Activated naive CD4-positive, alpha-beta T cell treated with anti-CD3 and anti-CD28 coated beads, Interleukin-2, amount 10 ng/mL, durations not matched to agents 7 days and 5 days (primary cell): ENCODE measurements at regions not wholly inside any gene's neighbourhood (a gene's known extent, or its start where the extent isn't known, plus 50 kb on each side); places are given as distances from the start of the nearest gene placed in this dataset.
"Not testable (repeated sequence)": the region's sequence is repeated elsewhere in the genome, so short reads cannot be mapped to it uniquely, and the experiment has no call there.

Experiments
- CTCF ChIA-PET: fragments of 350-600 bp; sonication (Branson Sonifier 250); formaldehyde crosslinking; loops from one replicate; lab custom pipeline; 2021; ENCODE audit warnings: antibody characterized with exemption; lab: Charles Lee
- DNase-seq: peaks from one replicate; pipeline ENCODE4 v3.0.0-alpha.2; 2020
- H3K27ac Mint-ChIP-seq: one replicate; pipeline ENCODE4 v1.8.0; 2021; ENCODE audit warnings: mild to moderate bottlenecking, moderate library complexity, mixed read lengths
- H3K27me3 Mint-ChIP-seq: one replicate; pipeline ENCODE4 v1.8.0; 2021; ENCODE audit warnings: mild to moderate bottlenecking, mixed read lengths
- H3K36me3 Mint-ChIP-seq: one replicate; pipeline ENCODE4 v1.8.0; 2021; ENCODE audit warnings: mixed read lengths
- H3K4me1 Mint-ChIP-seq: one replicate; pipeline ENCODE4 v1.8.0; 2021; ENCODE audit warnings: mixed read lengths
- H3K4me3 Mint-ChIP-seq: one replicate; pipeline ENCODE4 v1.8.0; 2021; ENCODE audit warnings: mild to moderate bottlenecking, moderate library complexity, mixed read lengths
- H3K9me3 Mint-ChIP-seq: one replicate; pipeline ENCODE4 v1.8.0; 2021; ENCODE audit warnings: mixed read lengths

- CTCF ChIA-PET, result no interaction called here
- no peak overlapping the region for H3K4me3 Mint-ChIP-seq
- H3K4me1 Mint-ChIP-seq, result no peaks in the 10 kb centered on the region
- H3K27me3 Mint-ChIP-seq, result peaks cover 18% of the 10 kb centered on the region
- H3K27ac Mint-ChIP-seq, result no peak overlapping the region
- H3K9me3 Mint-ChIP-seq, result no peaks in the 10 kb centered on the region
- no peaks in the 10 kb centered on the region for H3K36me3 Mint-ChIP-seq
- no peak for DNase-seq
These were observed 108.7 kb upstream of the LY86 start for GRCh38 chr6:6479785-6480184.

GRCh38 chr6:6482256-6482655 lies 106.3 kb upstream of the LY86 start:
- no peaks in the 10 kb centered on the region for H3K36me3 Mint-ChIP-seq
- CTCF ChIA-PET, result no interaction called here
- H3K27me3 Mint-ChIP-seq, result peaks cover 16% of the 10 kb centered on the region
- no peak overlapping the region for H3K4me3 Mint-ChIP-seq
- H3K9me3 Mint-ChIP-seq, result no peaks in the 10 kb centered on the region
- no peak for DNase-seq
- no peak overlapping the region for H3K27ac Mint-ChIP-seq
- no peaks in the 10 kb centered on the region for H3K4me1 Mint-ChIP-seq

GRCh38 chr6:6483168-6483567 lies 105.4 kb upstream of the LY86 start:
- H3K9me3 Mint-ChIP-seq, result no peaks in the 10 kb centered on the region
- no peak for DNase-seq
- H3K36me3 Mint-ChIP-seq, result no peaks in the 10 kb centered on the region
- peaks cover 19% of the 10 kb centered on the region for H3K27me3 Mint-ChIP-seq
- CTCF ChIA-PET, result no interaction called here
- H3K27ac Mint-ChIP-seq, result no peak overlapping the region
- H3K4me1 Mint-ChIP-seq, result no peaks in the 10 kb centered on the region
- H3K4me3 Mint-ChIP-seq, result no peak overlapping the region

DNA sequence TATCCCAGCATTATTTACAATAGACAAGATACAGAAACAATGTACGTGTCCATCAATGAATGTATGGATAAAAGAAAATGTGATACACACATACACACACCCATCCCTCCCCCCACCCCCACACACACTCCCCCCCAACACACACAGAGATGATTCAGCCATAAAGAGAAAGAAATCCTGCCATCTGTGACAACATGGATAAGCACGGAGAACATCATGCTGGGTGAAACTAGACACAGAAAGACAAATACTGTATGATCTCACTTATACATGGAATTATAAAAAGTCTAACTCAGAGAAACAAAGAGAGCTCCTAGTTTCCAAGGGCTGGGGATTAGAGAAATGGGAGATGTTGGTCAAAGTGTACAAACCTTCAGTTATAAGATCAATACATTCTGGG lies 104.8 kb upstream of the LY86 start:
- peaks cover 16% of the 10 kb centered on the region for H3K27me3 Mint-ChIP-seq
- no peak overlapping the region for H3K4me3 Mint-ChIP-seq
- CTCF ChIA-PET, result no interaction called here
- no peaks in the 10 kb centered on the region for H3K9me3 Mint-ChIP-seq
- no peaks in the 10 kb centered on the region for H3K4me1 Mint-ChIP-seq
- H3K36me3 Mint-ChIP-seq, result no peaks in the 10 kb centered on the region
- DNase-seq, result no peak
- H3K27ac Mint-ChIP-seq, result no peak overlapping the region

- CTCF ChIA-PET, result no interaction called here
- no peaks in the 10 kb centered on the region for H3K4me1 Mint-ChIP-seq
- DNase-seq, result no peak
- H3K27me3 Mint-ChIP-seq, result peaks cover 13% of the 10 kb centered on the region
- no peak overlapping the region for H3K4me3 Mint-ChIP-seq
- no peaks in the 10 kb centered on the region for H3K9me3 Mint-ChIP-seq
- no peak overlapping the region for H3K27ac Mint-ChIP-seq
- no peaks in the 10 kb centered on the region for H3K36me3 Mint-ChIP-seq
These were observed 103.8 kb upstream of the LY86 start for GRCh38 chr6:6484681-6485080.

- DNase-seq, result no peak
- CTCF ChIA-PET, result no interaction called here
- H3K36me3 Mint-ChIP-seq, result no peaks in the 10 kb centered on the region
- no peak overlapping the region for H3K4me3 Mint-ChIP-seq
- no peak overlapping the region for H3K27ac Mint-ChIP-seq
- no peaks in the 10 kb centered on the region for H3K4me1 Mint-ChIP-seq
- H3K27me3 Mint-ChIP-seq, result peaks cover 13% of the 10 kb centered on the region
- no peaks in the 10 kb centered on the region for H3K9me3 Mint-ChIP-seq
These were observed 101.9 kb upstream of the LY86 start for GRCh38 chr6:6486595-6486994.

GRCh38 chr6:6491761-6492160 lies 96.8 kb upstream of the LY86 start:
- CTCF ChIA-PET, result interaction anchor here (1.3 to 1.5 kb wide), 2 partner anchors 12 to 55 kb away, joined by 3 to 4 read pairs; no protein-coding TSS in a partner anchor
- Mint-ChIP-seq H3K27ac (no peak overlapping the region), H3K27me3 (peaks cover 20% of the 10 kb centered on the region)

GRCh38 chr6:6492675-6493074 lies 95.8 kb upstream of the LY86 start:
- Mint-ChIP-seq H3K36me3 (no peaks in the 10 kb centered on the region), H3K9me3 (no peaks in the 10 kb centered on the region), H3K4me1 (peaks cover 4% of the 10 kb centered on the region), H3K27me3 (peaks cover 19% of the 10 kb centered on the region), H3K4me3 (no peak overlapping the region), H3K27ac (no peak overlapping the region)
- no peak for DNase-seq
- CTCF ChIA-PET, result interaction anchor here (1.5 kb wide), 1 partner anchor 54 kb away, joined by 3 read pairs; no protein-coding TSS in a partner anchor

More at GRCh38 chr6:6491761-6492160, 96.8 kb upstream of the LY86 start:
- H3K36me3 Mint-ChIP-seq, result no peaks in the 10 kb centered on the region
- no peak for DNase-seq
- H3K9me3 Mint-ChIP-seq, result no peaks in the 10 kb centered on the region
- H3K4me1 Mint-ChIP-seq, result peaks cover 4% of the 10 kb centered on the region
- no peak overlapping the region for H3K4me3 Mint-ChIP-seq

DNA sequence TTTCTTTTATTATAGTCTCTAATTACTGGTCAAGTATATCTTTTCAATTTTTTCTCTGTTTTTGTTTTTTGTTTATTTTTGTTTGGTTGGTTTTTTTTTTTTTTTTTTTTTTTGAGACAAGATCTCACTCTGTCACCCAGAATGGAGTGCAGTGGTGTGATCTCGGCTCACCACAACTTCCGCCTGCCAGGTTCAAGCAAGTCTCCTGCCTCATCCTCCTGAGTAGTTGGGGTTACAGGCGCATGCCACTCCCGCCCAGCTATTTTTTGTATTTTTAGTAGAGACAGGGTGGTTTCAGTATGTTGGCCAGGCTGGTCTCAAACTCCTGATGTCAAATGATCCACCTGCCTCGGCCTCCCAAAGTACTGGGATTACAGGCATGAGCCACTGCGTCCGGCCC lies 94.4 kb upstream of the LY86 start:
- H3K36me3 Mint-ChIP-seq, H3K4me3 Mint-ChIP-seq, H3K9me3 Mint-ChIP-seq: not testable (repeated sequence)

DNA sequence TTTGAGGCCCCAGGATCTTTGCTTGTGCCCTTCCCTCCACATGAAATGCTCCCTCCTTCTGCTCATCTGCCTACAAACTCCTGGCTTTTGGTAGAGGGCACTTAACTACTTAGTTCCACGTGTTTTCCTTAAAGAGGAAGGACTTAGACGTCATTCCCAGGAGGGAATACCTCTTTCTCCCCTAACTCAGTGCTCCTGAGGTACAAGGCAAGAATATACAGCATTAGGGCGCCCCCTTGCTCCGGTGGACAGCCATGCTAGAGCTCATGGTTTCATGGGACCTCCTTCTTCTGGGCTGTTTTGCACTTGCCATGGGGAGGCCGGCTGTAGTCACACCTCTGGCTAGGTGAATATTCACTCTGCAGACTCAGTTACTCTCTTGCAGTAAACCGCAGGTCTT lies 93.8 kb upstream of the LY86 start:
- peaks cover 4% of the 10 kb centered on the region for H3K4me1 Mint-ChIP-seq
- peaks cover 24% of the 10 kb centered on the region for H3K27me3 Mint-ChIP-seq
- no peaks in the 10 kb centered on the region for H3K9me3 Mint-ChIP-seq
- H3K4me3 Mint-ChIP-seq, result no peak overlapping the region
- DNase-seq, result peak; percentile 49
- H3K27ac Mint-ChIP-seq, result peak overlapping the region; percentile 16
- CTCF ChIA-PET, result interaction anchor here (0.6 kb wide), 1 partner anchor 365 kb away, joined by 3 read pairs; no protein-coding TSS in a partner anchor
- no peaks in the 10 kb centered on the region for H3K36me3 Mint-ChIP-seq

More for the DNA sequence above, 94.4 kb upstream of the LY86 start:
- H3K27me3 Mint-ChIP-seq, result peaks cover 21% of the 10 kb centered on the region
- not testable (repeated sequence) for H3K4me1 Mint-ChIP-seq, H3K27ac Mint-ChIP-seq
- DNase-seq, result peak; percentile 60
- CTCF ChIA-PET, result interaction anchor here (0.7 to 0.8 kb wide), 2 partner anchors 156 to 363 kb away, joined by 3 read pairs; no protein-coding TSS in a partner anchor

GRCh38 chr6:6495851-6496250 lies 92.7 kb upstream of the LY86 start:
- no peaks in the 10 kb centered on the region for H3K36me3 Mint-ChIP-seq
- CTCF ChIA-PET, result no interaction called here
- peaks cover 28% of the 10 kb centered on the region for H3K27me3 Mint-ChIP-seq
- H3K4me1 Mint-ChIP-seq, result peaks cover 4% of the 10 kb centered on the region
- no peaks in the 10 kb centered on the region for H3K9me3 Mint-ChIP-seq
- H3K4me3 Mint-ChIP-seq, result no peak overlapping the region
- no peak for DNase-seq
- no peak overlapping the region for H3K27ac Mint-ChIP-seq

- H3K4me3 Mint-ChIP-seq, result no peak overlapping the region
- peaks cover 35% of the 10 kb centered on the region for H3K27me3 Mint-ChIP-seq
- no peak for DNase-seq
- peaks cover 4% of the 10 kb centered on the region for H3K4me1 Mint-ChIP-seq
- no peak overlapping the region for H3K27ac Mint-ChIP-seq
- CTCF ChIA-PET, result interaction anchor here (1.1 kb wide), 1 partner anchor 12 kb away, joined by 3 read pairs; no protein-coding TSS in a partner anchor
- no peaks in the 10 kb centered on the region for H3K36me3 Mint-ChIP-seq
- no peaks in the 10 kb centered on the region for H3K9me3 Mint-ChIP-seq
These were observed 91.0 kb upstream of the LY86 start for GRCh38 chr6:6497541-6497940.

DNA sequence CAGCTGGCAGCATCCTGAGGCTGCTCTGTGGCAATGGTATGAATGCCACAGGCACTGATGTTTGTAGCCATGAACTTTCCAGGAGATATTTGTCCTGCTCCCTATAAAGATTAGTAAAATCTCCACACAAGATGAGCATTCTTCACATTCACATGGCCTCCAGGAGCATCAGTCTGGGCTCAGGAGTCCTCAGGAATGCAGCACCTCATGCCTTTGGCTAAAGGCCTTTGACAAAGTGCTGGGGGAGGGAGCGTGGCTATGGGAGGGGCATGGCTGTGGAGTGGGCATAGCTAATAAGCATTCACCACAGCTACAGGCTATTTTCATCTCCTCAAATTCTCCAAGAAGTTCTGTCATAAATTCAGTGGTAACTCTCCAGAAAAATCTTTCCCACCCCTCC lies 90.5 kb upstream of the LY86 start:
- peaks cover 34% of the 10 kb centered on the region for H3K27me3 Mint-ChIP-seq
- no peak overlapping the region for H3K27ac Mint-ChIP-seq
- H3K9me3 Mint-ChIP-seq, result no peaks in the 10 kb centered on the region
- H3K4me1 Mint-ChIP-seq, result peaks cover 4% of the 10 kb centered on the region
- H3K4me3 Mint-ChIP-seq, result no peak overlapping the region
- CTCF ChIA-PET, result no interaction called here
- H3K36me3 Mint-ChIP-seq, result no peaks in the 10 kb centered on the region
- no peak for DNase-seq

DNA sequence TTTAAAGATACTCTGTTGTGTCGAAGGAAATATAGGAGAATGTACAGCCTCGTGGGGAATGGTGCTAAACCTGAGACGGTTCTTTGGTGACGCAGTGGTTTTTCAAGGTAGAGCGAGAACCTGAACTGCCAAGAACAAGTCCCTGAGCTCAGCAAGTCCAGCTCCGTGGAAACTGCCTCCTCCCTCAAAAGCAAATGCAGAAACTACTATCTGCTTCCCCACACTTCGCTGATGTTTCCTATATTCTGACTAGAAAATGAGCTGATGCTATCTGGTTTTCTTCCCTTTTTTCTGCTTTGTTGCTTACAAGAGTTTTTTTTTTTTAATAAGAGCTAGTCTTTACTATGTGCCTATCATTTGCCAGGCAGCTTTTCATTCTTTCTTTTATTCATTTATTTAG lies 85.3 kb upstream of the LY86 start:
- no peak for DNase-seq
- no peak overlapping the region for H3K27ac Mint-ChIP-seq
- no peaks in the 10 kb centered on the region for H3K36me3 Mint-ChIP-seq
- no peaks in the 10 kb centered on the region for H3K4me1 Mint-ChIP-seq
- no peaks in the 10 kb centered on the region for H3K9me3 Mint-ChIP-seq
- peaks cover 56% of the 10 kb centered on the region for H3K27me3 Mint-ChIP-seq
- CTCF ChIA-PET, result interaction anchor here (0.8 kb wide), 1 partner anchor 12 kb away, joined by 4 read pairs; no protein-coding TSS in a partner anchor
- no peak overlapping the region for H3K4me3 Mint-ChIP-seq

- Mint-ChIP-seq H3K4me1 (no peaks in the 10 kb centered on the region), H3K4me3 (no peak overlapping the region), H3K27me3 (peaks cover 52% of the 10 kb centered on the region), H3K9me3 (no peaks in the 10 kb centered on the region), H3K27ac (no peak overlapping the region), H3K36me3 (no peaks in the 10 kb centered on the region)
- CTCF ChIA-PET, result no interaction called here
- no peak for DNase-seq
These were observed 83.4 kb upstream of the LY86 start for GRCh38 chr6:6505111-6505510.
